Thyroid gland (tissue), 4 donors: ENCODE measurements at regions not wholly inside any gene's neighbourhood (a gene's known extent, or its start where the extent isn't known, plus 50 kb on each side); places are given as distances from the start of the nearest gene placed in this dataset.

Experiments used
- CTCF ChIP-seq, 6 experiments: fragments of 200-600 bp in 3 of 6; fragments of 450-650 bp in 3 of 6; sonication (generic) in 3 of 6; IDR thresholded peaks; one replicate each; pipeline ENCODE4 v1.5.1; 2016 to 2019; ENCODE audit warnings: antibody characterized with exemption in 6 of 6, mild to moderate bottlenecking in 2 of 6, inconsistent platforms in 1 of 6, moderate library complexity in 1 of 6
- POLR2A ChIP-seq, 2 donors: fragments of 450-650 bp; IDR thresholded peaks; one replicate each; pipeline ENCODE4 v1.6.1; 2017; ENCODE audit warnings: antibody characterized with exemption in 2 of 2, mild to moderate bottlenecking in 2 of 2, moderate library complexity in 1 of 2

GRCh38 chr10:130354976-130355795 lies 219.0 kb downstream of the GLRX3 start:
- TF ChIP-seq CTCF (IDR thresholded peaks at IDR 0.05) (no peak), POLR2A (IDR thresholded peaks at IDR 0.05) (no peak)
